Middle frontal gyrus (tissue), 1 donor: ENCODE measurements at regions not wholly inside any gene's neighbourhood (a gene's known extent, or its start where the extent isn't known, plus 50 kb on each side); places are given as distances from the start of the nearest gene placed in this dataset.
A peak's percentile ranks its signal among the peaks of the same experiment; 100 is the strongest.
"Not testable (repeated sequence)": the region's sequence is repeated elsewhere in the genome, so short reads cannot be mapped to it uniquely, and the experiment has no call there.

Experiments used
- DNase-seq: peaks from one replicate; pipeline ENCODE4 v3.0.0-alpha.2; 2015; ENCODE audit warnings: low spot score; ENCODE audit errors: extremely low spot score

GRCh38 chr5:1654786-1655495, 131.2 kb upstream of the LPCAT1 start:
- DNase-seq, result no peak

DNA sequence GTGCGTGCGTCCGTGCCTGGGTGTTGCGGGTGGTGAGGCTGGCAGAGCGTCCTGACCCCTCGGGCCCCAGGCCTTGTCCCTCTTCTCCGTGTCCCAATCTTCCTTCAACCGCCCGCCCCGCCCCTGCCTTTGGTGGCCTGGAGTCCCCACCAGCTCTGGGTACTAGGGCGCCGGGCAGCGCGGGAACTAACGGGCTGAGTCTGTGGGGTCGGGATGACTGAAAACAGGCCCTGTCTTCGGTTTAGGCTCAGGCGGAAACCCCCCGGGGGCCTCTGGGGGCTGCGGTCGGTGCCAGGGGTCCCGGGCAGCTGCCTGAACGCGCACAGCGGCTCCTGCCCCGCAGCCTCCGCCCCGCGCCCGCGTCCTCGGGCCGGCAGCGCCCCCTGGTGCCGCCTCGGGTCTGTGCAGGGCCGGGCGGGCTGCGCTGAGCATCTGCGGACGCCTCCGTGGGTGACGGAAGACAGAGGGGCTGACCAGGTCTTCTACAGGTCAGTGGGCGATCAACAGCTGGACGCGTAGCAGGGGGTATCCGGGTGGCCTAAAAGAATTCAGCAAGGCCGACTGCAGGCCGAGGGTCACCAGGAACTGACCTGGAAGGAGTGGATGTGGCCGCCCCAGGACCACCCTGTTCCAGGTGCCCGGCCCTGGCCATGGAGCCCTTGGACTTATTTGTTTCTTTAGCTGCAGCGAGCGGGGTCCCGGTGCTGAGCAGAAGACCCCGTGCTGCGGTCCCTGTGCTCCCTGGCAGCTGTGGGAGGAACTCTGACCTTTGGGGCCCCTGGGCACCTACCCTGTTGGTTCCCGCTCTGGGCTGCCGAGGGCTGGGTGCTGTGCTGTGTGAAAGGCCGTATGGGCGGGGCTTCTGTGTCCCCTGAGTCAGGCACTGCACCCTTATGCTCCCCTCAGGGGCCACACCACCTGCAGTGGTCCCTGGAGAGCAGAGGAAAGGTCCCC, 130.2 kb upstream of the LPCAT1 start:
- DNase-seq, result not testable (repeated sequence)

DNA sequence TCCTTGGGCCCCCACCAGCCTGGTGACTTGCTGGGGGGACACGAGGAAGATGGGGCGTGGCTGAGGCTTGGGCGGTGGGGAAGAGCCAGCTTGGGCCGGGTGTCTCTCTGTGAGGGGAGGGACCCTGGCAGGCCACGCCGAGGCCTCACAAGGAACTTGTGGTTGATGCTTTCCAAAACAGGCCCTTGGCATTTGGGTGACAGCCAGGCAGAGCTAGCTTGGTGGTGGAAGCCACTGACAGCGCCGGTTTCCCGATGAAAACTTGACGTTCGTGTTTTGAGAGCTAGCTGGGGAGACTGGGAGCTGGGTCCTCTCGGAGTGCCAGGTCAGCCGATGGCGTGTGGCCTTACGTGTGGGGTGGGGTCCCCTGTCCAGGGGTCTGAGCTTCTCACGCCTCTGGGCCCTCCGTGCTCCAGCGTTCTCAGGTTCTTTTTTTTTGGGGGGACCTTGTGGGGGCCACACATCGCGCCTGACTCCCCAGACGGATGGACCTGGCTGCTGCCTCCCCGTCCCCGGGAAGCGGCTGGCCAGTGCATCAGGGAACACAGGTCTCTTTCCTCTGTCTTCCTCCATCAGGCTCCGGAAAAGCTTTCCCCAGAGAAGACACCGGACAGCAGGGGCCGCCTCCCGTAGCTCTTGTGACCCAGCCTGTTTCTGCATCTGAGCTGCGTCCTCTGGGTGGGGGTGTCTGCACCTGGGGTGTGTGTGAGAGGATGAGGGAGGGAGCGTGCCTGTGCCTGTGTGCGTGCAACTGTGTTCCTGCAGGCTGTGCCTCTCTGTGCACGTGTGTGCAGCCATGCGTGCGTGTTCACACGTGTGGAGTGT, 129.3 kb upstream of the LPCAT1 start:
- DNase-seq, result no peak

GRCh38 chr5:1651971-1652872, 128.5 kb upstream of the LPCAT1 start:
- DNase-seq, result no peak

GRCh38 chr5:1651250-1651649, 127.5 kb upstream of the LPCAT1 start:
- DNase-seq, result no peak

- no peak for DNase-seq
These were observed 125.8 kb upstream of the LPCAT1 start for GRCh38 chr5:1649554-1649953.

DNA sequence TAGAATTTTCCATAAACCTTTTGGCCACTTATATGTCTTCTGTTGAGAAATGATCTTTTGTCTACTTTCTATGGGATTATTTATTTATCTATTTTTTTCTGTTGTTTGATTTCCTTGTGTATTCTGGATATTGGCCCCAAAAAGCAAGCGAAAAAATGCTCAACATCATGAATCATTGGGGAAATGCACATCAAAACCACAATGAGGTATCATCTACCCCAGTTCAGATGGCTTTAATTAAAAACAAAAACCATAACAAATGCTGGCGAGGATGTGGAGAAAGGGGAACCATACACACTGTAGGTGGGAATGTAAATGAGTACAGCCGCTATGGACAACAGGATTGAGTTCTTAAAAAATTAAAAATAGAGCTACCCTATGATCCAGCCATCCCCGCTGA, 125.0 kb upstream of the LPCAT1 start:
- no peak for DNase-seq

- DNase-seq, result no peak
These were observed 123.8 kb upstream of the LPCAT1 start for GRCh38 chr5:1647580-1647979.

DNA sequence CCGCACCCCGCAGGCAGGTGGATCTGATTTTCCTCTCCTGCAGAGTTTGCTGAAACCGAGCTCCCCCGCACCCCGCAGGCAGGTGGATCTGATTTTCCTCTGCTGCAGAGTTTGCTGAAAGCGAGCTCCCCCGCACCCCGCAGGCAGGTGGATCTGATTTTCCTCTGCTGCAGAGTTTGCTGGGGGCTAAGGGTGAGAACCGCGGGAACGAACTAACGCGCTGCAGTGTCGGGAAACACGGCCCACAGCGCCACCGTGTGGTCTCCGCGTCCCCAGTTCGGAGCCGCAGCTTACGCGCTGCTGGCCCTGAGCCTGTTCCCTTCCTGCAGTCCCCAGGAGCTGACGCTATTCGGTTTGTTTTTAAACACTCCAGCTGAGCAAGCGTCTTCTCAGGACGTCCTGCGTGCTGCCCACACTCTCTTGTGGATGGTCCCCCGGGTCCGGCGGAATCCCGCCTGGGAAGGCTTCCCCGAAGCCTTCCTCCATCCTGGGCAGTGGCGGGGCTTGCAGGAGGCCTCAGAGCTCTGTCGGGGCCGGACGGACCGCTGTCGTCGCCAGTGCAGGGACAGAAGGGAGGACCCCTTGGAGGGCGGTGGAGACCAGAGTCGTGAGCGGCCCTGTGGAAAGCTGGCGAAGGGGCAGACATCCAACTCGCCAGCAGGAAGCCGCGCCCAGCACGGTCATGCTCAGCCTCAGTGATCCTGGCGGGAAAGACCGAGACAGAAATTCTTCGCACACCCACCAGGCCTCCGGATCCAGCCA, 121.2 kb upstream of the LPCAT1 start:
- peak; percentile 78 for DNase-seq

DNA sequence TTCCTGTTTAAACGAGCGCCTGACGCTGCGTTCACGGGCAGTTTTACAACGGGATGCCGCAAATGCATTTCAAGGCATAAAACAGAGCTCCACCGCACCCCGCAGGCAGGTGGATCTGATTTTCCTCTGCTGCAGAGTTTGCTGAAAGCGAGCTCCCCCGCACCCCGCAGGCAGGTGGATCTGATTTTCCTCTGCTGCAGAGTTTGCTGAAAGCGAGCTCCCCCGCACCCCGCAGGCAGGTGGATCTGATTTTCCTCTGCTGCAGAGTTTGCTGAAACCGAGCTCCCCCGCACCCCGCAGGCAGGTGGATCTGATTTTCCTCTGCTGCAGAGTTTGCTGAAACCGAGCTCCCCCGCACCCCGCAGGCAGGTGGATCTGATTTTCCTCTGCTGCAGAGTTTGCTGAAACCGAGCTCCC, 120.6 kb upstream of the LPCAT1 start:
- not testable (repeated sequence) for DNase-seq

DNA sequence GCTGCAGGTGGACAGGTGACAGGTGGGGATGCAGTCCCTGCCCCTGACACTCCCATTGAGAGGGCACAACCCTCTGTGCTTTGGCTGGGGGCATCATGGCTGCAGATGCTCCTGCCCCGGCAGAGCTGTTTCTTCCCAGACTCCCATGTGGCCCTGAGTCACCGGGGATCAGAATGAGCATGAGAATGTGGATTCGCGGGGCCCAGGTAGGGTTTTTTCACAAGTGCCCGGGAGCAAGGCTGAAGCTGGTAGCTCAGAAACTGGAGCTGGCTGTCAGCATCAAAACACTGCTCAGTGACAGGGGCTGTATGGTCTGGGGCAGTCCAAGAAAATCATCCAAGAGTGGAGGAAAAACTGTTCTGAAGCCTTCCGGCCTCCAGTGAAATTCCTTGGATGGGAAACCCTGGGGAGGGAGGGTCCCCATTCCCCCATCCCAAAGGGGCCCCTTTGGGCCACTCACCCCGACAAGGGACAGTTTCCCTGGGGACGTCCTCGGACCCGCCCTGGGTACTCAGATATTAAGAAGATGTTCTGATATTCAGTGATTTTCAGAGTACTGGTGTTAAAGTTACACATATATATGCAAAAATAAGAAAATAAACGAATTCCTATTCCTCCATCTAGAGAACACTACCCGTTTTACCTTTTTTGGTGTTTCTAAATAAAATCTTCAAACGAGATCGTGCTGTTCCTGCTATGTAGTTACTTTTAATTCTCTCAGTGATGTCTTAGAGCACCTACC, 120.1 kb upstream of the LPCAT1 start:
- no peak for DNase-seq

DNA sequence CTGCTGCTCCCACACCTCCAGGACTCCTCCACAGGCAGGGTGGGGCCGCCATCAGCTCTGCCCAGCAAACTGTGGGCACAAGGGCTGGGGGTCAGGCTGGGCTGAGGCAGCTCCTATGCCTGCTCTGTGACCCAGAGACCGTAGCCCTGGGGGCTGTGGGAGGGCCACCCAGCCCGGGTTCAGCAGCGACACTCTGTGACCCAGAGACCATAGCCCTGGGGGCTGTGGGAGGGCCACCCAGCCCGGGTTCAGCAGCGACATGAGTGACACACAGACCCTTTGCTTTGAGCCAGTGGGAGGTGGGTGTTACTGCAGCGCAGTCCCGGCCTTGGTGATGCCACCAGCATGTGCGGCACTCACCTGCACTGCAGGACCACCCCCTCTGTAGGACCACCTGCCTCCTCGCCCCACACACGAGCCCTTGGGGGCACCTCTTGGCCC, 118.9 kb upstream of the LPCAT1 start:
- DNase-seq, result no peak

GRCh38 chr5:1642221-1642620, 118.5 kb upstream of the LPCAT1 start:
- DNase-seq, result no peak

DNA sequence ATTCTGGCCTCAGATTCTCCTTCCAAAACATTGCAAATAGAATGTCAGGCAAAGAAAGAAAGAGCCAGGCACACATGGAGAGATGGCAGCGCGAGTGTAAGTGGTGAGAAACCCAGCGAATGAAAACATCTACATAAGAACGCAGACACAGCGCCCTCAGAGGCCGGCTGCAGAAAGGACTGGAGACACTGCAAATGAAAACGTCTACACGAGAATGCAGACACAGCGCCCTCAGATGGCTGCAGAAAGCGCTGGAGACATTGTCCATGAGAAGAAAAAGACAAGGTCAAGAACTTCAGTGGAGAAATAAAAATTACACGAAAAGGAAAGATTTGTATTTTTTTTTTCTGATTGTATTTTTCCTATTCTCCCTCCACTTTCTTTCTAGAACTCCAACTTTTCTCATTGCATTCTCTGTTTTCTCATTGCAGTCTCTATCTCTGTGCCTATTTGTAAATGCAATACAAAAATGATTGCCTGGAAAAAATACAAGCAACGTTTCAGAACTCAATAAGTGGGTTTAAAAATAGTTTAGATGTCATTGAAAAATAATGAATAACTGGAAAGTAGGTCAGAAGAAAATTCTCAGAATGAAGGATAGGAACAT, 117.9 kb upstream of the LPCAT1 start:
- DNase-seq, result peak; percentile 77

- DNase-seq, result no peak
These were observed 117.3 kb upstream of the LPCAT1 start for GRCh38 chr5:1641041-1641440.

- no peak for DNase-seq
These were observed 116.7 kb upstream of the LPCAT1 start for GRCh38 chr5:1640421-1640881.

- no peak for DNase-seq
These were observed 116.0 kb upstream of the LPCAT1 start for GRCh38 chr5:1639757-1640156.

GRCh38 chr5:1638658-1639400, 115.1 kb upstream of the LPCAT1 start:
- DNase-seq, result no peak
